ENCODE measurements at regions not wholly inside any gene's neighbourhood (a gene's known extent, or its start where the extent isn't known, plus 50 kb on each side); places are given as distances from the start of the nearest gene placed in this dataset.

DNA sequence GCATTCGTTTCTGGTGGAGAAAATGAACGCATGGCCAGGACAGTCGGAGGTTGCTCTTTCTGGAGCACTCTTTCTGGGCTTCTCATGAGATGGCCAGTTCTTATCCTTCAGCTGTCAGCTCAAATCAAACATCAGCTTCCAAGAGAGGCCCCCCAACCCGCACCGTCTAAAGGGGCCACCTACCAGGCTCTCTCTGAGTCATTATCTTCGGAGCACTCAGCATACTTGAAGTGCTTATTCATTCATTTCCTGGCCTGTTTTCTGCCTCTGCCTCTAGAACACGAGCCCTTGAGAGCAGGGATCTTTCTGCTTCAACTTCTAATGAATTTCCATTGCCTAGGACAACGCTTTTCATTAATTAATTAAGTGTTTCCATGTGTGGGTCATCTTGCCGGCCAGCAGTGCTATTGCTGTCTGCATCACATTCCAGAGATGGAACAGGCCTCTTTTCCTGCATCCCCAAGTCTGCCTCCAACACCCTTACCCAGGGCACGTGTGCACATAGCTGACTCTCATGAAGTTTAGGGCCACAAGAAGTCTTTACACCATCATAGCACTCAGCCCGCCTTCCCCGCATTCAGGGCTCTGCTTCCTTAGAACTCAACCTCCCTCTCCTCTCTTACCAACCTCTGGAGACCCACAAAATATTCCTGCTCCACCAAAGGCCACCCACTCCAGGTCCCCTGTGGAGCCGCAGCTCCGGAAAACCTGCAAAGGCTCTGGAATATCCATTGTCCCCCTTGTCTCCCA is 52.1 kb upstream of the LAPTM5 start:
- Mint-ChIP-seq H3K4me1 (peaks cover 22% of the 10 kb centered on the region), H3K27me3 (peaks cover 56% of the 10 kb centered on the region), H3K27ac (no peak overlapping the region), H3K4me3 (no peak overlapping the region), H3K9me3 (ENCODE audit: insufficient read depth) (no peaks in the 10 kb centered on the region)
- Histone ChIP-seq H3K9me3 (ENCODE audit: control extremely low read depth in 1 of 3, control insufficient read depth in 2 of 3, insufficient read depth in 1 of 3, low read length in 2 of 3) (peaks cover 0 to under 1% (median 0%) of the 10 kb centered on the region in 3 donors), H3K4me3 (ENCODE audit: control extremely low read depth in 1 of 5, extremely low read depth in 1 of 5, insufficient read depth in 1 of 5, low read depth in 2 of 5, low read length in 4 of 5) (no peak overlapping the region), H4K20me1 (ENCODE audit: control insufficient read depth, insufficient read depth, low read length, poor library complexity, severe bottlenecking) (no peaks in the 10 kb centered on the region), H3K36me3 (replicated peaks in 1 of 2; ENCODE audit: control extremely low read depth in 1 of 2, control insufficient read depth in 1 of 2, extremely low read depth in 1 of 2, insufficient read depth in 2 of 2, low read length in 1 of 2) (no peaks in the 10 kb centered on the region), H3K4me2 (replicated peaks; ENCODE audit: low read depth, low read length, poor library complexity, severe bottlenecking) (no peak overlapping the region), H3K27ac (ENCODE audit: low read length in 2 of 2) (no peak overlapping the region), H3K9ac (ENCODE audit: low read length) (no peak overlapping the region), H3K27me3 (replicated peaks in 1 of 4; ENCODE audit: control extremely low read depth in 1 of 4, control insufficient read depth in 3 of 4, insufficient read depth in 4 of 4, low read length in 3 of 4) (peaks cover 0 to 57% (median 26%) of the 10 kb centered on the region in 4 experiments), H3K79me2 (ENCODE audit: control insufficient read depth, insufficient read depth, low read length) (no peaks in the 10 kb centered on the region), H3K4me1 (ENCODE audit: control insufficient read depth in 2 of 2, insufficient read depth in 2 of 2, low read length in 2 of 2) (peaks cover 19 to 22% of the 10 kb centered on the region in 2 donors), H2AFZ (ENCODE audit: insufficient read depth, low read depth, low read length, poor library complexity, severe bottlenecking) (no peak overlapping the region)
- TF ChIP-seq, protein P1, sequence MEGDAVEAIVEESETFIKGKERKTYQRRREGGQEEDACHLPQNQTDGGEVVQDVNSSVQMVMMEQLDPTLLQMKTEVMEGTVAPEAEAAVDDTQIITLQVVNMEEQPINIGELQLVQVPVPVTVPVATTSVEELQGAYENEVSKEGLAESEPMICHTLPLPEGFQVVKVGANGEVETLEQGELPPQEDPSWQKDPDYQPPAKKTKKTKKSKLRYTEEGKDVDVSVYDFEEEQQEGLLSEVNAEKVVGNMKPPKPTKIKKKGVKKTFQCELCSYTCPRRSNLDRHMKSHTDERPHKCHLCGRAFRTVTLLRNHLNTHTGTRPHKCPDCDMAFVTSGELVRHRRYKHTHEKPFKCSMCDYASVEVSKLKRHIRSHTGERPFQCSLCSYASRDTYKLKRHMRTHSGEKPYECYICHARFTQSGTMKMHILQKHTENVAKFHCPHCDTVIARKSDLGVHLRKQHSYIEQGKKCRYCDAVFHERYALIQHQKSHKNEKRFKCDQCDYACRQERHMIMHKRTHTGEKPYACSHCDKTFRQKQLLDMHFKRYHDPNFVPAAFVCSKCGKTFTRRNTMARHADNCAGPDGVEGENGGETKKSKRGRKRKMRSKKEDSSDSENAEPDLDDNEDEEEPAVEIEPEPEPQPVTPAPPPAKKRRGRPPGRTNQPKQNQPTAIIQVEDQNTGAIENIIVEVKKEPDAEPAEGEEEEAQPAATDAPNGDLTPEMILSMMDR (IDR thresholded peaks at IDR 0.05), result no peak
- intact Hi-C loops (cut with micrococcal nuclease), result no loop called here
- ATAC-seq (ENCODE audit: low read depth) (no peak), DNase-seq (no peak)
- WGBS (ENCODE audit: insufficient coverage), result 62% methylated on average over 11 of the region's 14 CpGs
- ChIA-PET CTCF (interaction anchor here (3.8 to 12.5 kb wide), 2 partner anchors 9 to 103 kb away, joined by 20 to 337 read pairs; no protein-coding TSS in a partner anchor), POLR2A (no interaction called here)

- ChIA-PET POLR2A (no interaction called here), CTCF (interaction anchor here (1.0 to 12.5 kb wide), 3 partner anchors 87 to 122 kb away, joined by 5 to 337 read pairs (median 9); no protein-coding TSS in a partner anchor)
- TF ChIP-seq, protein P1 (IDR thresholded peaks at IDR 0.05), result no peak
- TF ChIP-seq EZH2 (IDR thresholded peaks at IDR 0.05; ENCODE audit: borderline replicate concordance, insufficient read depth, low read depth, low read length, poor library complexity, severe bottlenecking), result no peak
- no peak for ATAC-seq (ENCODE audit: low read depth)
- DNase-seq, result no peak
- Histone ChIP-seq H3K4me3 (ENCODE audit: control extremely low read depth in 1 of 5, extremely low read depth in 1 of 5, insufficient read depth in 1 of 5, low read depth in 2 of 5, low read length in 4 of 5) (no peak overlapping the region), H3K4me1 (ENCODE audit: control insufficient read depth in 2 of 2, insufficient read depth in 2 of 2, low read length in 2 of 2) (peaks cover 19 to 22% of the 10 kb centered on the region in 2 donors), H3K9me3 (ENCODE audit: control extremely low read depth in 1 of 3, control insufficient read depth in 2 of 3, insufficient read depth in 1 of 3, low read length in 2 of 3) (no peaks in the 10 kb centered on the region), H3K36me3 (replicated peaks in 1 of 2; ENCODE audit: control extremely low read depth in 1 of 2, control insufficient read depth in 1 of 2, extremely low read depth in 1 of 2, insufficient read depth in 2 of 2, low read length in 1 of 2) (no peaks in the 10 kb centered on the region), H3K27ac (ENCODE audit: low read length in 2 of 2) (no peak overlapping the region), H4K20me1 (ENCODE audit: control insufficient read depth, insufficient read depth, low read length, poor library complexity, severe bottlenecking) (no peaks in the 10 kb centered on the region), H2AFZ (ENCODE audit: insufficient read depth, low read depth, low read length, poor library complexity, severe bottlenecking) (no peak overlapping the region), H3K4me2 (replicated peaks; ENCODE audit: low read depth, low read length, poor library complexity, severe bottlenecking) (no peak overlapping the region), H3K9ac (ENCODE audit: low read length) (no peak overlapping the region), H3K79me2 (ENCODE audit: control insufficient read depth, insufficient read depth, low read length) (no peaks in the 10 kb centered on the region), H3K27me3 (replicated peaks in 1 of 4; ENCODE audit: control extremely low read depth in 1 of 4, control insufficient read depth in 3 of 4, insufficient read depth in 4 of 4, low read length in 3 of 4) (peaks cover 0 to 56% (median 24%) of the 10 kb centered on the region in 4 experiments)
- Mint-ChIP-seq H3K9me3 (ENCODE audit: insufficient read depth) (no peaks in the 10 kb centered on the region), H3K27me3 (peaks cover 58% of the 10 kb centered on the region), H3K4me3 (no peak overlapping the region), H3K4me1 (peaks cover 22% of the 10 kb centered on the region), H3K27ac (no peak overlapping the region)
- intact Hi-C loops (cut with micrococcal nuclease), result no loop called here
- 100% methylated on average over 2 of the region's 3 CpGs for WGBS (ENCODE audit: insufficient coverage)
These were observed 50.6 kb upstream of the LAPTM5 start for GRCh38 chr1:30808067-30808662.

All from B cell (primary cell).